ENCODE measurements at regions not wholly inside any gene's neighbourhood (a gene's known extent, or its start where the extent isn't known, plus 50 kb on each side); places are given as distances from the start of the nearest gene placed in this dataset.
"Not testable (repeated sequence)": the region's sequence is repeated elsewhere in the genome, so short reads cannot be mapped to it uniquely, and the experiment has no call there.

DNA sequence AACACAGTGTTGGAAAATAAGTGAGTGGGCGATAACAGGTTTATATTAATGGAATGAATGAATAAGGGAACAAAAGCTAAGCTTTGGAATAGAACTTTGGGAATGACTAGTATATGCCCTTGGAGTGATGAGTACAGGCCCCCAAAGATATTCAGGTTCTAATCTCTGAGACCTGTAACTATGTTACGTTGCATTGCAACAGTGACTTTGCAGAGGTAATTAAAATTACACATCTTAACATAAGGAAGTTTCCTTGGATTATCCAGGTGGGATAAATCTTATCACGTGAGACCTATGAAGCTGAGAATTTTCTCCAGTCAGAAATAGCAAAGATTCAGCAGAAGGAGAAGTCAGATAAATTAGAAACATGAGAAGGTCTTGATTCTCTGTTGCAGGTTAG is 661.5 kb upstream of the LINC00305 start:
- no peak for DNase-seq

DNA sequence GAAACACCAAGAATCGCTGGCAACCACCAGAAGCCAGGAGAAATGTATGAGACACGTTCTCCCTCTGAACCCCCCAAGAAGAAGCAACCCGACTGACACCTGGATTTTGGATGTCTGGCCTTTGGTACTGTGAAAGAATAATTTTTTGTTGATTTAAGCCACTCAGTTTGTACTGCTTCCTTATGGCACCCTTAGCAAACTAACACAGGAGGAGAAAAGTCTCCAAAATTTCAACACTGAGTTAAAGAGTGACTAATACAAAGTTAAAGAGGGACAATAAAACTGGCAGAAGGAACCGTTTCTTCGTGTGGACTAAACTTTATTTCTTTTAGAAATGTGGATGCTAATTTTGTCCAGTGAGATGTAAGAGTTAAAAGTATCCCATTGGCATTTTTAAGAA is 660.9 kb upstream of the LINC00305 start:
- DNase-seq = no peak

GRCh38 chr18:64807560-64807959 is 658.7 kb upstream of the LINC00305 start:
- DNase-seq = no peak

DNA sequence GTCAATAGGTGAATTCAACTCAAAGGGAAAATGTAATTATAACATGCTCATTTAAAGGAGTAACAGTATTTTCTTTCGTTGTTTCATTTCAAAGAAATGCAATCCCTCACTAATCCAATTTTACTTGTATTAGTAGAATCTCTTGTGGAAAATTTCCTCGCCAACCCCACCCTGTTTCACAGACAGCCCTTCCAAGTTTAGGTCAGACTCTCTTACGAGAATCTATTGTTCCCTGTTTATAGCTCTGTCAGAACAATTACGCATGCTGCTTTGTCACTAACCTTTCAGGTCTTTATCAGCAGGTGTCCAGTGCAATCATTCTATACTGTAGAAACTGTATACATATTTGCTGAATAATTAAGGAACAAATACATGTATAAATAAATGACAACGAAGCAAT is 657.8 kb upstream of the LINC00305 start:
- DNase-seq = no peak

DNA sequence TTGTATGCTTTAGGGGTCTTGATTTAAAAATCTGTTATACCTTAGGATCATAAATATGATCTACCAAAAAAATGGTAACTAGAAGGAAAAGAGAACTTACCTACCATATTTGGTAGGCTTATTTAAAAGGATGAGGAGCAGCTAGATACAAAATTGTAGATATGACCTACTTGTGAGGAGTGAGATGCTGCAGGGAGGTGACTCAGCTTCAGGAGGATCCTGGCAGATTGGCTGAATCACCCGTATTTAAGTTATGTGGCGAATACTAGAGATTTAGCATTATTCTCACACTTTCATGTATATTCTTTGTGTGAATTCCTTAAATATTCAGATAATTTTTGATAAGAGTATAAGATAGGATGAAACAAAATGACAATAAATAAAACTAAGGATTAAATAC is 657.3 kb upstream of the LINC00305 start:
- DNase-seq = no peak

- DNase-seq = no peak
Measured at GRCh38 chr18:64803471-64803870, 654.6 kb upstream of the LINC00305 start.

- no peak for DNase-seq
Measured at GRCh38 chr18:64800151-64800550, 651.3 kb upstream of the LINC00305 start.

GRCh38 chr18:64799376-64799775 is 650.5 kb upstream of the LINC00305 start:
- peak; percentile 50 for DNase-seq

DNA sequence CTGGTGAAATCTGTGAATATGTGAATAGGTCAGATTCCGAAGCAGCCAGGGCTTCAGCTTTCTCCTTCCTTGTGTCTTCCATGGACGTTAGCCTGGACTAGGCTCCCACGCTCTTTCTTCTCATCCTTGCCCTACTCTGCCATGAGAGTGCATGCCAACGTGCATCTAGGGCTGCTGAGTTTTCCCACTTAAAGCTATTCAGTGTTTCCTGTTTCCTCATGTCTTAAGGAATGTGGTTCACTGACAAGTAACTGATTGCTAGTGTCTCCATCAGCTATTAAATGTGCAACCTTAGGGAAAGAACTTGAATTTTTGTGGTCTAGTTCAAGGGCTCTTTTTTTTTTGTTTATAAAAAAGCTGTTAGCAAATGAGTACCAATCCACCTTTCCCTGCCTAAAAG is 642.3 kb upstream of the LINC00305 start:
- peak; percentile 33 for DNase-seq

DNA sequence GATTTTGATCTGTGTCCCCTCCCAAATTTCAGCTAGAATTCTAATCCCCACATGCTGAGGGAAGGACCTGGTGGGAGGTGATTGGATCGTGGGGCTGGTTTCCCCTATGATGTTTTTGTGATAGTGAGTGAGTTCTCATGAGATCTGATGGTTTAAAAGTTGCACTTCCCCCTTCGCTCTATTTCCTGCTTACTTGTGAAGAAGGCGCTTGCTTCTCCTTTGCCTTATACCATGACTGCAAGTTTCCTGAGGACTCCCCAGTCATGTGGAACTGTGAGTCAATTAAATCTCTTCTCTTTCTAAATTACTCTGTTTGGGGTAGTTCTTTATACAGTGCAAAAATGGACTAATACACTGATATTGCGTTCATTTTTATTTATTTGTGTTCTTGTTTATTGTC is 636.8 kb upstream of the LINC00305 start:
- no peak for DNase-seq

DNA sequence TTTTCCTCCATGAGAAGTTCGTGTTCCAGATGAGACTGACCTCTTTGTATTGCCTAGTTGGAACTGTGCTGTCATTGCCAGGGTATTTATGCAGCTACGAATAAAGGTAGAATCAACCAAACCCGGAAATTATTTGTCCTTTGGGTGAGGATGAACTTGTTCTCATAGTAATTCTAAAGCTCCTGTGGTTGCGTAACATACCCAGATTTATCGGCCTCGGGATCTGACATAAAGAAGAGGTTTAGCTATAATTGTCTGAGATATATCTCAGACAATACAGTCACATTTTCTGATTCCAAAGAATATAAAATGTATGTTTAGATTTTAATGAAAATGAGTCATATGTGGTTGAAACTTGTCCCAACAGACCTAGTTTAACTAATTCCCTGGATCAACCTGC is 628.7 kb upstream of the LINC00305 start:
- no peak for DNase-seq

- no peak for DNase-seq
Measured at GRCh38 chr18:64765908-64766307, 617.0 kb upstream of the LINC00305 start.

DNA sequence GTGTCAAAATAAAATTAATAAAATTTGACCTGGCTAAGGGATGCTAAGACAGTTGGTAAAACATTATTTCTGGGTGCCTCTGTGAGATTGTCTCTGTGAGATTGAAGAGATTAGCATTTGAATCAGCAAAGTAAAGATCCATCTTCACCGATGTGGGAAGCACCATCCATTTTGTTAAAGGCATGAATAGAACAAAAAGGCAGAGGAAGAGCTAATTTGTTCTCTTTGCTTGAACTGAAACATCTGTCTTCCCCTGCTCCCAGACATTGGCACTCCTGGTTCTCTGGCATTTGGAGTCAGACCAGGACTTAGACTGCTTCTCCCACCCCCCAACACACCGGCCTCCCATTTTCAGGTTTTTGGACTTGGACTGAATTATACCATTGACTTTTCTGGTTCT is 603.8 kb upstream of the LINC00305 start:
- no peak for DNase-seq

GRCh38 chr18:64749884-64750283 is 601.0 kb upstream of the LINC00305 start:
- DNase-seq = no peak

- DNase-seq = no peak
Measured at GRCh38 chr18:64747803-64748202, 598.9 kb upstream of the LINC00305 start.

GRCh38 chr18:64742898-64743297 is 594.0 kb upstream of the LINC00305 start:
- DNase-seq = no peak

- no peak for DNase-seq
Measured at GRCh38 chr18:64734063-64734462, 585.2 kb upstream of the LINC00305 start.

DNA sequence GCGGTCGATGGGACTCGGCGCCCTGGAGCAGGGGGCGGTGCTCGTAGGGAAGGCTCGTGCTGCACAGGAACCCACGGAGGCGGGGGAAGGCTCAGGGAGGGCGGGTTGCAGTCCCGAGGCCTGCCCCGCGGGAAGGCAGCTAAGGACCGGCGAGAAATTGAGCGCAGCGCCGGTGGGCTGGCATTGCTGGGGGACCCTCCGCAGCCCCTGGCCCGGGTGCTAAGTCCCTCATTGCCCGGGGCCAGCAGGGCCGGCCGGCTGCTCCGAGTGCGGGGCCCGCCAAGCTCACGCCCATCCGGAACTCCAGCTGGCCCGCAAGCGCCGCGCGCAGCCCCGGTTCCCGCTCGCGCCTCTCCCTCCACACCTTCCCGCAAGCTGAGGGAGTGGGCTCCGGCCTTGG is 576.8 kb upstream of the LINC00305 start:
- DNase-seq = not testable (repeated sequence)

DNA sequence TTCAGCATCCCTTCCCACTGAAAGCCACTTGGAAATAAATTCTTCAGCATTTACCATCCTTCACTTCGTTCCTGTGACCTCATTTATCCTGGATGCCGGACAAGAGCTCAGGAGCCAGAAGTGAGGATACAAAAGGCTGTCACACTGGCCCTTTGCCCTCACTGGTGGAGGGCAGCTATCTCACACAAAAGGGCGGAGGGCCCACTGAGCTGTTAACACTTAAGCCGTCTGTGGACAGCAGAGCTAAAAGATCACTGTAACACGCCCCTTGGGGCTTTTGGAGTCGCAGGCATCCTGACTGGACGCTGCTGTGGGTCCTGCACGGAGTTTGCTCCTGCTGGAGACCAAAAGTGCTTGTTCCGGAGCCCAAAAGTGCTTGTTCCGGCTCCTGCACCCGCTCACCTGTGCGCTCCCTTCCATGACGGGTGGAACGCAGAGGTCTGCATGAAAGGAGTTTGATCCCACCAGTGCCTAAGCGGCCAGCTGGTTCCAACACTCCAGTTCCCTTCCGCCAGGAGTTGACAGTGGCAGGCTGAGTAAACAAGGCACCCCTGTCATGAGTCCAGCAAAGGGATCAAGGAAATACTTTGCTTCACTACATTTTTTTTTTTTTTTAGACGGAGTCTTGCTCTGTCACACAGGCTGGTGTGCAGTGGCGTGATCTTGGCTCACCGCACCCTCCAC is 572.0 kb upstream of the LINC00305 start:
- no peak for DNase-seq

- DNase-seq = peak; percentile 19
Measured at GRCh38 chr18:64718808-64719207, 569.9 kb upstream of the LINC00305 start.

DNA sequence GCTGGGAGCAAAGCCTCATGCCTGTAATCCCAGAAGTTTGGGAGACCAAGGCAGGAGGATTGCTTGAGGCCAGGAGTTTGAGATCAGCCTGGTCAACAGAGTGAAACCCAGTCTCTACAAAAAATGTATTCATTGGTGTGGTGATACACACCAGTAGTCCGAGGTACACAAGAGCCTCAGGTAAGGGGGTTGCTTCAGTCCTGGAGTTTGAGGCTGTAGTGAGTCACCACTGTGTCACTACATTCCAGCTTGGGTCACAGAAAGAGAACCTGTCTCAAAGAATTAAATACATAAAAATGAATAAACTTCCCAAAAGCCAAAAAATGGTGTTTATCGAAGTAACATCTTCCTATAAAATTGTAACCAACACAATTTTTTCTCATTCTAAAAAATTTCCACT is 568.1 kb upstream of the LINC00305 start:
- DNase-seq = no peak

GRCh38 chr18:64714086-64714485 is 565.2 kb upstream of the LINC00305 start:
- no peak for DNase-seq

DNA sequence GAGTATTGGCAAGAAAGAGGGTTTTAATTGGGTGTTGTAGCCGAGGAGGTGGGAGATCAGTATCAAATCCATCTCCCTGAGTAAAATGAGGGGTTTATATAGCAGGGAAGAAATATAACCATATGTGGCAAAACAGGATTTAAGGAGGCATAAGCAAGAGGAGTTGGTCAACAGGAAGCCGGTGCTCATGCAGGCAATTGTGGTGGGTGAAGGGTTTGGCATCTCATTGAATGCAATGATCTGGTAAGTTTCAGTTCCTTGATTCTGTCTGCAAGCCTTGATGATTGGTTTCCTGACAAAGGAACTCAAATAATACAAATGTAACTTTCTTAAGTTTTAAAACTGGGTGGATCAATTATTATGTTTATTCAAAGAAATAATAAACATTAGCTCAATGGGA is 564.4 kb upstream of the LINC00305 start:
- DNase-seq = no peak

DNA sequence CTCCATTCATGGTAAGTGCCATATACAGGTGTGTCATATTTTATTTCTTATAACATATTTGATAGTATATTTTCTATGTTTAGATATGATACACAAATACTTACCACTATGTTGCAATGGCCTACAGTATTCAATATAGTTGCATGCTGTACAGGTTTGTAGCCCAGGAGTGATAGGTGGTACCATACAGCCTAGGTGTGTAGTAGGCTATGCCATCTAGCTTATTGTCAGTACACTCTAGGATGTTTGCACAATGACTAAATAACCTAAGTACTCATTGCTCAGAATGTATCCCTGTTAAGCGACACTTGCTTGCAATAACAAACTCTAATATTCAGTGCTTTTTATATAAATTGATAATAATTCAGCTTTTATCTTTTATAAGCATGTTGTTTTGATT is 563.1 kb upstream of the LINC00305 start:
- DNase-seq = no peak

DNA sequence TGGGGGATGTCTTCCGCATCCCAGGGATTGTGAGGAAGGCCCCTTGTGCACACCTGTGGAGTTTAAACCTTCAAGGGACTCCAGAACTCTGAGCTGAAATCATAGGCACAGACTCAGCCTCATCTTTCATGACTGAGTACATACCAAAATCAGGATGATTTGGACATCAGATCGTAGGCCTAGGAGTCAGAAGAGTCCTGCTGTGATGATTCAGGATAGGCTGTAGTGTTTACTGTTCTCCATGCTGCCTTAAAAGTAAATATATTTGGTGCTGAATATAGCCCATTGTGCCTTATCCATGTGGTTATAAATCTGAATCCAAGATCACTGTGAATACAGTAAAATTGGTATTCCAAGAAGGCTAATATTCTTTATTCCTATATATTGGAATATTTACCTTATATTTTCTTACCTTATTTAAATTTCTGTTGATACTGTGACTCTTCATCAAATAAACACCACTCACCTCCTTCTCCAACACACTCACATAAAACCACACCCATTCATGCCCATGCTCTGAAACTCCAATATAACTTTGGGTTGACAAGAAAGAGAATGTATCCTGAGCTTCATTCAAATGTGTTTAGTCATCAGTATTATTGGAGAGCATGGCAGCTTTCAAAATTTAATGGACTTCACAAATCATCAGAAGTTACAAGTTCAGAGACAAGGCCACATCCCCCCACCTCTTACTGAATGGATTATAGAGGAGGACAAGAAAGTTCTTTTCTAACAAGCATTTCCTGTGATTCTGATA is 561.4 kb upstream of the LINC00305 start:
- DNase-seq = peak; percentile 45

All from fibroblast of skin of right quadriceps (primary cell).